ENCODE measurements at regions not wholly inside any gene's neighbourhood (a gene's known extent, or its start where the extent isn't known, plus 50 kb on each side); places are given as distances from the start of the nearest gene placed in this dataset.

DNA sequence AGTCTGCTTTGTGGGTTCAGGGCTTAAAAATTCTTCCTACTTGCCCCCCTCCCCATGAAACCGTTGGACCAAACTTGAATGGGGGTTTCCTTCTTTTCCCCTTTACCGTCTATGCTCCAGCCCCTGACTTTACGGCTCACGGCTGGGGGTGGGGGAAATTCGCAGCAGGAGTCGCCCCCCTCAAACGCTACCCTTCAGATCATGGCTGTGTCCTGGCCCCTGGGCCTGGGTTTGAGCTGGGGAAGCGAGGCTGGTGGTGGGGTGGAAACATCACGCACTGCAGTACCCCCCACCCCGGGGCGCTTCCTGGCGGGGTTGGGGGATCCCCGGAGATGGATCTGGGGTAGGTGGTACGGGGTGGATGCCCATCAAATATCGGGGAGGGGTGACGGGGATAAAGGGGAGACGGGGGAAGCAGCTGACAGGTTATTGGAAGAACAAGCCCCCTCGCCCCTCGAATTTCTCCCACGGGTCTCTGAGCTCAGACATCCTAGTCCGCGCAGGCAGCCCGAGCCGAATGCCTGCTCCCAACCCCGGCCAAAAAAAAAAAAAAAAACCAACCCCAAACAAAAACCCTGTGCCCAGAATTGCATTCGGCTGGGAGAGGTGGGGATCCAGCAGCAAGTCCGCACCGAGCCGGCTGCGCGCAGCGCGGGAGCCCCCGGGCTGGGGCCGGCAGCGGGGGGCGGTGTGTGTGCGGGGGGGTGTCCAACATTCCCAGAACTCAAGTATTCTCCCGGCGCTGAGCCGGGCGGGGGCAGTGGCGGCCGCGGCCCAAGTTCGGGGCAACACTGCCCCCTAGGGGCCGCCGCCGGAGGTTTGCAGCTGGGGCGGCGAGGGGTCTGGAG is 59.0 kb upstream of the ACOT11 start:
- Mint-ChIP-seq H3K36me3 (ENCODE audit: low read depth) (no peaks in the 10 kb centered on the region), H3K27me3 (ENCODE audit: insufficient read depth) (peaks cover 7% of the 10 kb centered on the region), H3K27ac (peak overlapping the region; percentile 97), H3K9me3 (no peaks in the 10 kb centered on the region), H3K4me3 (peak overlapping the region; percentile 89), H3K4me1 (ENCODE audit: low read depth) (peaks cover 42% of the 10 kb centered on the region)
- DNase-seq: peak; percentile 33
- TF ChIP-seq, protein P1, sequence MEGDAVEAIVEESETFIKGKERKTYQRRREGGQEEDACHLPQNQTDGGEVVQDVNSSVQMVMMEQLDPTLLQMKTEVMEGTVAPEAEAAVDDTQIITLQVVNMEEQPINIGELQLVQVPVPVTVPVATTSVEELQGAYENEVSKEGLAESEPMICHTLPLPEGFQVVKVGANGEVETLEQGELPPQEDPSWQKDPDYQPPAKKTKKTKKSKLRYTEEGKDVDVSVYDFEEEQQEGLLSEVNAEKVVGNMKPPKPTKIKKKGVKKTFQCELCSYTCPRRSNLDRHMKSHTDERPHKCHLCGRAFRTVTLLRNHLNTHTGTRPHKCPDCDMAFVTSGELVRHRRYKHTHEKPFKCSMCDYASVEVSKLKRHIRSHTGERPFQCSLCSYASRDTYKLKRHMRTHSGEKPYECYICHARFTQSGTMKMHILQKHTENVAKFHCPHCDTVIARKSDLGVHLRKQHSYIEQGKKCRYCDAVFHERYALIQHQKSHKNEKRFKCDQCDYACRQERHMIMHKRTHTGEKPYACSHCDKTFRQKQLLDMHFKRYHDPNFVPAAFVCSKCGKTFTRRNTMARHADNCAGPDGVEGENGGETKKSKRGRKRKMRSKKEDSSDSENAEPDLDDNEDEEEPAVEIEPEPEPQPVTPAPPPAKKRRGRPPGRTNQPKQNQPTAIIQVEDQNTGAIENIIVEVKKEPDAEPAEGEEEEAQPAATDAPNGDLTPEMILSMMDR (IDR thresholded peaks at IDR 0.05): peak; percentile 99

- TF ChIP-seq, protein P1 (IDR thresholded peaks at IDR 0.05): peak; percentile 37; the same call in 1 of the 2 replicates
- H3K36me3 Mint-ChIP-seq (ENCODE audit: low read depth): no peaks in the 10 kb centered on the region
- peak overlapping the region; percentile 97 for H3K27ac Mint-ChIP-seq
- peak; percentile 88 for DNase-seq
- no peaks in the 10 kb centered on the region for H3K9me3 Mint-ChIP-seq
- H3K4me3 Mint-ChIP-seq: peak overlapping the region; percentile 89
- H3K4me1 Mint-ChIP-seq (ENCODE audit: low read depth): peaks cover 36% of the 10 kb centered on the region
- H3K27me3 Mint-ChIP-seq (ENCODE audit: insufficient read depth): peaks cover 7% of the 10 kb centered on the region
Measured at GRCh38 chr1:54488065-54488750, 59.8 kb upstream of the ACOT11 start.

- H3K36me3 Mint-ChIP-seq (ENCODE audit: low read depth): no peaks in the 10 kb centered on the region
- TF ChIP-seq, protein P1 (IDR thresholded peaks at IDR 0.05): no peak
- peaks cover 5% of the 10 kb centered on the region for H3K27me3 Mint-ChIP-seq (ENCODE audit: insufficient read depth)
- H3K4me1 Mint-ChIP-seq (ENCODE audit: low read depth): peaks cover 36% of the 10 kb centered on the region
- peak overlapping the region; percentile 86 for H3K4me3 Mint-ChIP-seq
- H3K9me3 Mint-ChIP-seq: no peaks in the 10 kb centered on the region
- peak overlapping the region; percentile 75 for H3K27ac Mint-ChIP-seq
- DNase-seq: no peak
Measured at GRCh38 chr1:54487571-54488050, 60.4 kb upstream of the ACOT11 start.

GRCh38 chr1:54486907-54487306 is 61.1 kb upstream of the ACOT11 start:
- no peak for DNase-seq
- no peak overlapping the region for H3K27ac Mint-ChIP-seq

GRCh38 chr1:54485416-54485815 is 62.6 kb upstream of the ACOT11 start:
- Mint-ChIP-seq H3K4me3 (no peak overlapping the region), H3K9me3 (no peaks in the 10 kb centered on the region), H3K4me1 (ENCODE audit: low read depth) (peaks cover 31% of the 10 kb centered on the region)

More at GRCh38 chr1:54486907-54487306, 61.1 kb upstream of the ACOT11 start:
- TF ChIP-seq, protein P1 (IDR thresholded peaks at IDR 0.05): no peak
- Mint-ChIP-seq H3K27me3 (ENCODE audit: insufficient read depth) (peaks cover 5% of the 10 kb centered on the region), H3K4me3 (peak overlapping the region; percentile 86), H3K4me1 (ENCODE audit: low read depth) (peaks cover 36% of the 10 kb centered on the region), H3K36me3 (ENCODE audit: low read depth) (no peaks in the 10 kb centered on the region), H3K9me3 (no peaks in the 10 kb centered on the region)

More at GRCh38 chr1:54485416-54485815, 62.6 kb upstream of the ACOT11 start:
- Mint-ChIP-seq H3K36me3 (ENCODE audit: low read depth) (no peaks in the 10 kb centered on the region), H3K27me3 (ENCODE audit: insufficient read depth) (peaks cover 5% of the 10 kb centered on the region; the same call in 1 of the 2 replicates), H3K27ac (peak overlapping the region; percentile 29; the same call in 1 of the 2 replicates)
- no peak for DNase-seq
- TF ChIP-seq, protein P1 (IDR thresholded peaks at IDR 0.05): no peak

All from HFFc6 (cell line).